ENCODE measurements at regions not wholly inside any gene's neighbourhood (a gene's known extent, or its start where the extent isn't known, plus 50 kb on each side); places are given as distances from the start of the nearest gene placed in this dataset.

DNA sequence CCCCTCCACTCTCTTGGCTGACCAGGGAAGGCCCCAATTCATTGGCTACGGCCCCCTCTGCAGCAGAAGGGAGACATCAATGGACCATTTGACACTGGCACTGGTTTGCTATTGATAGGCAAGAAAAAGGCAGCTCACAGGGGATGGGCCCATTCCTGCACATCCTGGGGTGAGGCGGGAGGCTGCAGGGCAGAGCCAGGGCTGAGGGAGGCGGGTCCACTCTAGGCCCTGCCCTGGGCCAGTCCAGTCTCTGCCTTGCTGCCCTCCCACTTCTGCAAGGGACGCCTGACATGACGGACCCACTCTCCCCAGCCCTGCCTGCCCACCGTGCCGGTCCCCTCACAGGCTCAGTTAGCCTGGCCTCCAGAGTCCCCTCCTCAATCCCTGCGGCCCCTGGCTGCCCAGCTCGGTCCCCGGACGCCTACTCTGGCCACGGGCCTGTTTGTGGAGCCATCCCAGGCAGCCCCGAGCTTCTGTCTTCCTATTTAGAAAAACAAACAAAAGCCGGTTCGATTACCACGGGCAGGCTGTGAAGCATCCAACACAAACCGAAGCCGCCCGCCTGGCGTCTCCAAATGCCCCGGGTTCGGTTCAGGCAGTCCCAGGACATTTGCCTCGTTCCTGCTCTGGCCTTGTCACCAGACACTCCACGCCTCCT lies 160.7 kb downstream of the IRX5 start:
- Histone ChIP-seq H2AFZ (ENCODE audit: low read depth, low read length) (no peak overlapping the region), H3K4me3 (no peak overlapping the region), H3K79me2 (ENCODE audit: control insufficient read depth, insufficient read depth, low read length) (no peaks in the 10 kb centered on the region), H3K9me1 (ENCODE audit: control insufficient read depth, insufficient read depth, low read length) (no peaks in the 10 kb centered on the region), H3K9me3 (replicated peaks; ENCODE audit: control insufficient read depth, insufficient read depth, low read depth, low read length) (no peaks in the 10 kb centered on the region), H3K9ac (ENCODE audit: insufficient read depth in 1 of 2, low read depth in 2 of 2, low read length in 2 of 2) (no peak overlapping the region; a peak in 1 of 4 replicates), H3K4me2 (ENCODE audit: insufficient read depth, low read length) (no peak overlapping the region), H3K27ac (ENCODE audit: extremely low read depth, low read depth, low read length) (no peak overlapping the region), H3K36me3 (ENCODE audit: control insufficient read depth, insufficient read depth, low read length) (no peaks in the 10 kb centered on the region), H4K20me1 (replicated peaks; ENCODE audit: control insufficient read depth, insufficient read depth, low read length) (no peaks in the 10 kb centered on the region), H3K4me1 (replicated peaks in 1 of 2; ENCODE audit: control insufficient read depth in 2 of 2, insufficient read depth in 2 of 2, low read length in 2 of 2) (peaks cover 0 to 4% of the 10 kb centered on the region in 2 experiments; a peak in 1 of 5 replicates), H3K27me3 (ENCODE audit: control insufficient read depth in 2 of 2, insufficient read depth in 2 of 2, low read length in 2 of 2) (peaks cover 0 to 11% of the 10 kb centered on the region in 2 experiments; a peak in 3 of 5 replicates)
- DNase-seq (ENCODE audit: extremely low read depth in 1 of 4, low spot score in 3 of 4) (no peak), FAIRE-seq (no peak), ATAC-seq (no peak)
- BruUV-seq (replicated peaks) = no TSS peak
- in situ Hi-C loops (cut with MboI) (no loop called here), intact Hi-C loops (cut with micrococcal nuclease) (no loop called here)
- POLR2A ChIA-PET = interaction anchor here (0.6 kb wide), 1 partner anchor 14 kb away, joined by 3 read pairs; no protein-coding TSS in a partner anchor
- CTCF ChIA-PET (ENCODE audit: low intra/inter-chr PET ratio) = no interaction called here
- 2% methylated on average over 24 of the region's 24 CpGs for WGBS (ENCODE audit: insufficient coverage, low coverage, missing lambda C conversion rate)
- no peak for TF ChIP-seq TBL1XR1 (IDR thresholded peaks at IDR 0.05; ENCODE audit: low read length in 2 of 2)
- no peak for TF ChIP-seq RHOXF2B (CRISPR knock-in tag; conservative IDR thresholded peaks at IDR 0.05)
- TF ChIP-seq SIN3A (IDR thresholded peaks at IDR 0.05; ENCODE audit: borderline replicate concordance in 2 of 2, control insufficient read depth in 1 of 2, low read depth in 2 of 2, low read length in 2 of 2) = no peak
- no peak for TF ChIP-seq MTF1 (CRISPR knock-in tag; IDR thresholded peaks at IDR 0.05; ENCODE audit: borderline replicate concordance)
- no peak for TF ChIP-seq ZNF592 (IDR thresholded peaks at IDR 0.05)
- no peak for TF ChIP-seq SRSF9 (IDR thresholded peaks at IDR 0.05; ENCODE audit: borderline replicate concordance, low read depth, low read length)
- no peak for TF ChIP-seq C11orf30 (IDR thresholded peaks at IDR 0.05; ENCODE audit: low read depth)
- TF ChIP-seq PURB (CRISPR knock-in tag; IDR thresholded peaks at IDR 0.05; ENCODE audit: low read depth) = no peak
- TF ChIP-seq NFYB (IDR thresholded peaks at IDR 0.05; ENCODE audit: extremely low read depth, insufficient read length) = no peak
- TF ChIP-seq HNRNPL (IDR thresholded peaks at IDR 0.05; ENCODE audit: low read depth, low read length) = no peak
- TF ChIP-seq BHLHE40 (IDR thresholded peaks at IDR 0.05; ENCODE audit: low read length) = no peak
- no peak for TF ChIP-seq L3MBTL2 (IDR thresholded peaks at IDR 0.05)
- no peak for TF ChIP-seq GTF2F1 (IDR thresholded peaks at IDR 0.05; ENCODE audit: low read depth, low read length)
- no peak for TF ChIP-seq SMAD3 (CRISPR knock-in tag; conservative IDR thresholded peaks at IDR 0.05)
- TF ChIP-seq RBM17 (IDR thresholded peaks at IDR 0.05; ENCODE audit: borderline replicate concordance, low read depth, low read length) = no peak
- TF ChIP-seq IFI16 (CRISPR knock-in tag; IDR thresholded peaks at IDR 0.05) = no peak
- TF ChIP-seq STAT6 (CRISPR knock-in tag; IDR thresholded peaks at IDR 0.05) = no peak

Data from K562 (cell line).